ENCODE measurements at regions not wholly inside any gene's neighbourhood (a gene's known extent, or its start where the extent isn't known, plus 50 kb on each side); places are given as distances from the start of the nearest gene placed in this dataset.
A peak's percentile ranks its signal among the peaks of the same experiment; 100 is the strongest.

- Histone ChIP-seq H3K9ac (ENCODE audit: low read length) (no peak overlapping the region), H3K9me2 (replicated peaks; ENCODE audit: low read length) (no peaks in the 10 kb centered on the region), H2AFZ (ENCODE audit: low read length) (no peak overlapping the region), H3K79me2 (ENCODE audit: low read length) (no peaks in the 10 kb centered on the region), H3F3A (ENCODE audit: low read length, unreplicated experiment) (no peaks in the 10 kb centered on the region), H3K9me3 (ENCODE audit: low read length) (no peaks in the 10 kb centered on the region), H3K36me3 (ENCODE audit: low read depth, low read length) (no peaks in the 10 kb centered on the region), H3K4me1 (ENCODE audit: insufficient read depth, low read length) (no peaks in the 10 kb centered on the region), H3K27ac (ENCODE audit: low read length) (no peak overlapping the region), H4K20me1 (ENCODE audit: low read length) (no peaks in the 10 kb centered on the region), H3K27me3 (ENCODE audit: low read length) (no peaks in the 10 kb centered on the region), H3K4me3 (ENCODE audit: low read length) (no peak overlapping the region), H3K4me2 (ENCODE audit: low read length) (no peak overlapping the region)
- TF ChIP-seq, protein P1, sequence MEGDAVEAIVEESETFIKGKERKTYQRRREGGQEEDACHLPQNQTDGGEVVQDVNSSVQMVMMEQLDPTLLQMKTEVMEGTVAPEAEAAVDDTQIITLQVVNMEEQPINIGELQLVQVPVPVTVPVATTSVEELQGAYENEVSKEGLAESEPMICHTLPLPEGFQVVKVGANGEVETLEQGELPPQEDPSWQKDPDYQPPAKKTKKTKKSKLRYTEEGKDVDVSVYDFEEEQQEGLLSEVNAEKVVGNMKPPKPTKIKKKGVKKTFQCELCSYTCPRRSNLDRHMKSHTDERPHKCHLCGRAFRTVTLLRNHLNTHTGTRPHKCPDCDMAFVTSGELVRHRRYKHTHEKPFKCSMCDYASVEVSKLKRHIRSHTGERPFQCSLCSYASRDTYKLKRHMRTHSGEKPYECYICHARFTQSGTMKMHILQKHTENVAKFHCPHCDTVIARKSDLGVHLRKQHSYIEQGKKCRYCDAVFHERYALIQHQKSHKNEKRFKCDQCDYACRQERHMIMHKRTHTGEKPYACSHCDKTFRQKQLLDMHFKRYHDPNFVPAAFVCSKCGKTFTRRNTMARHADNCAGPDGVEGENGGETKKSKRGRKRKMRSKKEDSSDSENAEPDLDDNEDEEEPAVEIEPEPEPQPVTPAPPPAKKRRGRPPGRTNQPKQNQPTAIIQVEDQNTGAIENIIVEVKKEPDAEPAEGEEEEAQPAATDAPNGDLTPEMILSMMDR (conservative IDR thresholded peaks at IDR 0.05; ENCODE audit: low read depth, low read length): no peak
- TF ChIP-seq EZH2 (IDR thresholded peaks at IDR 0.05; ENCODE audit: low read length, unreplicated experiment) (no peak), EZH2phosphoT487 (IDR thresholded peaks at IDR 0.05; ENCODE audit: borderline replicate concordance, low read length) (no peak)
- intact Hi-C loops (cut with micrococcal nuclease): no loop called here
- DNase-seq (no peak), ATAC-seq (no peak)
- BruUV-seq (replicated peaks): no TSS peak
- ChIA-PET CTCF (no interaction called here), POLR2A (ENCODE audit: unreplicated experiment) (no interaction called here)
Measured at GRCh38 chr2:156125018-156125417, 207.5 kb downstream of the NR4A2 start.

GRCh38 chr2:156124458-156124857 lies 208.1 kb downstream of the NR4A2 start:
- no peaks in the 10 kb centered on the region for H3K36me3 ChIP-seq (ENCODE audit: low read depth, low read length)
- H2AFZ ChIP-seq (ENCODE audit: low read length): no peak overlapping the region
- no peaks in the 10 kb centered on the region for H3K27me3 ChIP-seq (ENCODE audit: low read length)
- no peaks in the 10 kb centered on the region for H3K79me2 ChIP-seq (ENCODE audit: low read length)
- TF ChIP-seq EZH2 (IDR thresholded peaks at IDR 0.05; ENCODE audit: low read length, unreplicated experiment) (no peak), EZH2phosphoT487 (IDR thresholded peaks at IDR 0.05; ENCODE audit: borderline replicate concordance, low read length) (no peak)
- TF ChIP-seq, protein P1 (conservative IDR thresholded peaks at IDR 0.05; ENCODE audit: low read depth, low read length): no peak
- H3K4me2 ChIP-seq (ENCODE audit: low read length): no peak overlapping the region
- no peaks in the 10 kb centered on the region for H3K9me2 ChIP-seq (replicated peaks; ENCODE audit: low read length)
- ATAC-seq (no peak), DNase-seq (no peak)
- no peaks in the 10 kb centered on the region for H3K4me1 ChIP-seq (ENCODE audit: insufficient read depth, low read length)
- intact Hi-C loops (cut with micrococcal nuclease): no loop called here
- POLR2A ChIA-PET (ENCODE audit: unreplicated experiment): no interaction called here
- H3K4me3 ChIP-seq (ENCODE audit: low read length): no peak overlapping the region
- H3F3A ChIP-seq (ENCODE audit: low read length, unreplicated experiment): no peaks in the 10 kb centered on the region
- H3K9ac ChIP-seq (ENCODE audit: low read length): no peak overlapping the region
- H3K9me3 ChIP-seq (ENCODE audit: low read length): no peaks in the 10 kb centered on the region
- H3K27ac ChIP-seq (ENCODE audit: low read length): no peak overlapping the region
- CTCF ChIA-PET: no interaction called here
- H4K20me1 ChIP-seq (ENCODE audit: low read length): no peaks in the 10 kb centered on the region
- BruUV-seq (replicated peaks): no TSS peak

GRCh38 chr2:156118753-156119416 lies 213.6 kb downstream of the NR4A2 start:
- ATAC-seq (0 out of 2 replicates have a peak, but pooled peaks have one; percentile 16), DNase-seq (peak; percentile 23)
- CTCF ChIA-PET: no interaction called here
- no peak overlapping the region for H3K4me3 ChIP-seq (ENCODE audit: low read length)
- peaks cover 18% of the 10 kb centered on the region for H3K4me1 ChIP-seq (ENCODE audit: insufficient read depth, low read length)
- H3F3A ChIP-seq (ENCODE audit: low read length, unreplicated experiment): no peaks in the 10 kb centered on the region
- H3K9me3 ChIP-seq (ENCODE audit: low read length): no peaks in the 10 kb centered on the region
- H3K27ac ChIP-seq (ENCODE audit: low read length): no peak overlapping the region
- H3K4me2 ChIP-seq (ENCODE audit: low read length): no peak overlapping the region
- no peaks in the 10 kb centered on the region for H3K9me2 ChIP-seq (replicated peaks; ENCODE audit: low read length)
- no peak overlapping the region for H3K9ac ChIP-seq (ENCODE audit: low read length)
- no peaks in the 10 kb centered on the region for H3K27me3 ChIP-seq (ENCODE audit: low read length)
- no peaks in the 10 kb centered on the region for H3K36me3 ChIP-seq (ENCODE audit: low read depth, low read length)
- intact Hi-C loops (cut with micrococcal nuclease): loop anchor here (10.0 kb wide), 3 partner anchors 204 to 734 kb away; no protein-coding TSS in a partner anchor
- TF ChIP-seq EZH2 (IDR thresholded peaks at IDR 0.05; ENCODE audit: low read length, unreplicated experiment): no peak
- no peak for TF ChIP-seq EZH2phosphoT487 (IDR thresholded peaks at IDR 0.05; ENCODE audit: borderline replicate concordance, low read length)
- TF ChIP-seq, protein P1 (conservative IDR thresholded peaks at IDR 0.05; ENCODE audit: low read depth, low read length): no peak
- no TSS peak for BruUV-seq (replicated peaks)
- H3K79me2 ChIP-seq (ENCODE audit: low read length): no peaks in the 10 kb centered on the region
- POLR2A ChIA-PET (ENCODE audit: unreplicated experiment): no interaction called here
- H2AFZ ChIP-seq (ENCODE audit: low read length): no peak overlapping the region
- no peaks in the 10 kb centered on the region for H4K20me1 ChIP-seq (ENCODE audit: low read length)
